GM19397 (cell line): ENCODE measurements at regions not wholly inside any gene's neighbourhood (a gene's known extent, or its start where the extent isn't known, plus 50 kb on each side); places are given as distances from the start of the nearest gene placed in this dataset.
"Not testable (repeated sequence)": the region's sequence is repeated elsewhere in the genome, so short reads cannot be mapped to it uniquely, and the experiment has no call there.

Experiments
- ATAC-seq: cut with Tn5 transposase; IDR thresholded peaks from one replicate; pipeline ENCODE4 v1.9.1; 2021; ENCODE audit warnings: mild to moderate bottlenecking, moderate library complexity; ENCODE audit not compliant: unreplicated experiment

- ATAC-seq: not testable (repeated sequence)
These were observed 237.1 kb upstream of the NT5E start for GRCh38 chr6:85212794-85213193.

GRCh38 chr6:85195243-85195642 lies 254.6 kb upstream of the NT5E start:
- no peak for ATAC-seq

- no peak for ATAC-seq
These were observed 256.5 kb upstream of the NT5E start for GRCh38 chr6:85193339-85193738.

- no peak for ATAC-seq
These were observed 257.3 kb upstream of the NT5E start for GRCh38 chr6:85192596-85192995.

- no peak for ATAC-seq
These were observed 257.7 kb upstream of the NT5E start for GRCh38 chr6:85192186-85192585.

- ATAC-seq: no peak
These were observed 258.2 kb upstream of the NT5E start for GRCh38 chr6:85191656-85192055.

- ATAC-seq: no peak
These were observed 263.2 kb upstream of the NT5E start for GRCh38 chr6:85186546-85187175.

- no peak for ATAC-seq
These were observed 263.9 kb upstream of the NT5E start for GRCh38 chr6:85185977-85186376.

GRCh38 chr6:85183841-85184240 lies 266.0 kb upstream of the NT5E start:
- ATAC-seq: no peak

GRCh38 chr6:85172705-85173104 lies 277.2 kb upstream of the NT5E start:
- ATAC-seq: no peak

GRCh38 chr6:85172161-85172560 lies 277.7 kb upstream of the NT5E start:
- ATAC-seq: no peak

GRCh38 chr6:85169189-85169588 lies 280.7 kb upstream of the NT5E start:
- no peak for ATAC-seq

- ATAC-seq: no peak
These were observed 281.7 kb upstream of the NT5E start for GRCh38 chr6:85168146-85168545.

GRCh38 chr6:85166114-85166741 lies 283.7 kb upstream of the NT5E start:
- ATAC-seq: no peak

GRCh38 chr6:85163156-85164080 lies 286.5 kb upstream of the NT5E start:
- no peak for ATAC-seq

- ATAC-seq: no peak
These were observed 292.6 kb upstream of the NT5E start for GRCh38 chr6:85157311-85157710.

GRCh38 chr6:85143676-85144075 lies 306.2 kb upstream of the NT5E start:
- ATAC-seq: no peak

- ATAC-seq: no peak
These were observed 312.0 kb upstream of the NT5E start for GRCh38 chr6:85137865-85138264.

GRCh38 chr6:85136310-85136709 lies 313.6 kb upstream of the NT5E start:
- no peak for ATAC-seq

- ATAC-seq: no peak
These were observed 314.3 kb upstream of the NT5E start for GRCh38 chr6:85135376-85136094.

- ATAC-seq: no peak
These were observed 315.7 kb upstream of the NT5E start for GRCh38 chr6:85134172-85134571.
